ENCODE measurements at regions not wholly inside any gene's neighbourhood (a gene's known extent, or its start where the extent isn't known, plus 50 kb on each side); places are given as distances from the start of the nearest gene placed in this dataset.
"Not testable (repeated sequence)": the region's sequence is repeated elsewhere in the genome, so short reads cannot be mapped to it uniquely, and the experiment has no call there.

GRCh38 chr10:111261081-111261615 lies 184.3 kb downstream of the ADRA2A start:
- DNase-seq (ENCODE audit: low read depth in 3 of 3, low spot score in 1 of 3) = no peak

- DNase-seq (ENCODE audit: low read depth in 3 of 3, low spot score in 1 of 3) = no peak
Observed at GRCh38 chr10:111265341-111265740, 188.5 kb downstream of the ADRA2A start.

GRCh38 chr10:111266165-111266564 lies 189.3 kb downstream of the ADRA2A start:
- no peak for DNase-seq (ENCODE audit: low read depth in 3 of 3, low spot score in 1 of 3)

DNA sequence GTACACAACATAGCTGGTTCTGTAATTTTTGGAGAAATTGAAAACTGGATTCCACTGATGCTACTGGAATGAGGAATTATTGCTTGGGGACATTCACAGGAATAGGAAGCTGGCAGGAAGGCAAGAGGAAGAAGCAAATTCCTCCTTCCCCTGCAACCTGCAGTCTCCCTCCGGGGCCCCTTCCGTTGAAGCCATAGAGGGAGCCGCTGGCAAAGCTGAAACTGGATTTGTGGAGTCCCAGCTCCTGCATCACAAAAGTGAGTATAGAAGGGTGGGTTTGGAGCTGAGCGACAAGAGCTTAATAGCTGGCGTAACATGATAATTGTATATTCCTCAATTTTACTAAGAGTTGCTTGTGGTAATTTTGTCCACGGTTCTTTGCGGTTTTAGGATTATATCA lies 190.8 kb downstream of the ADRA2A start:
- DNase-seq (ENCODE audit: low read depth in 3 of 3, low spot score in 1 of 3) = no peak

DNA sequence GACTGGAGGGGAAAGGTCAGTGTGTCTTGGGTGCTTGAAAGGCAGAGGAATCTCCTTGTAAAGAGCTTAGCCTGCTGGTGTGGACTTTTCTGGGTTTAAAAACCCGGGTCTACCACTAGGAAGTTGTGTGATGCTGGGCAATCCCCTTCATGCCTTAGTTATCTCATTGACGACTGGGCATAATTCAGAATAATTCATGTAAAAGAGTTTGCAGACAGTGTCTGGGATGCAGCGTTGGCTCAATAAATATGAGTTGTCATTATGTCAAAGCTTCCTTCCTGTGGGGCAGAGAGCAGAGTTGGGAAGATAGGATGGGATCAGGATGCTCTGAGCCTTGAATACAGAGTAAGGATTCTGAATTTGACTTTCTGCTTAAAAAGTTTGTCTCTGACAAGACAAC lies 196.4 kb downstream of the ADRA2A start:
- no peak for DNase-seq (ENCODE audit: low read depth in 3 of 3, low spot score in 1 of 3)

DNA sequence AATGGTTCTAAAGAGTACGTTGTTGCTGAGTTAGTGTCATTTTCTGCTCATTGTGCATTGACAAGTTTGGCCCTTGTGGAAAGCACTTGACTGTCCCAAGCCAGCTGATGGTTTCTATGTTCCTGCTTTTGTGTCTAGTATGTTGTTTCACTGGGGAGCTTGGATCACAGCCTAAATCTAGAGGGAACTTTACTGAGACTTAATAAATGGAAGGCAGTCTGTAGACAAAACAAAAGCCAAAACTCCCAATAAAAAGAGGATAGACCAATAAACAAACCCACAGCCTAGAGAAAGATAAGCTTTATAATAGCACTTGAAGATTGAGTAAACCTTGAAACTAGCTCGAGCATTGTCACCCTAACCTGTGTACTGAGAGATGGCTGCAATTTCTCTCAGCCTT lies 196.8 kb downstream of the ADRA2A start:
- no peak for DNase-seq (ENCODE audit: low read depth in 3 of 3, low spot score in 1 of 3)

- DNase-seq (ENCODE audit: low read depth in 3 of 3, low spot score in 1 of 3) = no peak
Observed at GRCh38 chr10:111275091-111275490, 198.3 kb downstream of the ADRA2A start.

GRCh38 chr10:111277661-111278060 lies 200.8 kb downstream of the ADRA2A start:
- DNase-seq (ENCODE audit: low read depth in 3 of 3, low spot score in 1 of 3) = no peak

GRCh38 chr10:111278266-111278665 lies 201.4 kb downstream of the ADRA2A start:
- no peak for DNase-seq (ENCODE audit: low read depth in 3 of 3, low spot score in 1 of 3)

GRCh38 chr10:111281516-111281915 lies 204.7 kb downstream of the ADRA2A start:
- no peak for DNase-seq (ENCODE audit: low read depth in 3 of 3, low spot score in 1 of 3)

DNA sequence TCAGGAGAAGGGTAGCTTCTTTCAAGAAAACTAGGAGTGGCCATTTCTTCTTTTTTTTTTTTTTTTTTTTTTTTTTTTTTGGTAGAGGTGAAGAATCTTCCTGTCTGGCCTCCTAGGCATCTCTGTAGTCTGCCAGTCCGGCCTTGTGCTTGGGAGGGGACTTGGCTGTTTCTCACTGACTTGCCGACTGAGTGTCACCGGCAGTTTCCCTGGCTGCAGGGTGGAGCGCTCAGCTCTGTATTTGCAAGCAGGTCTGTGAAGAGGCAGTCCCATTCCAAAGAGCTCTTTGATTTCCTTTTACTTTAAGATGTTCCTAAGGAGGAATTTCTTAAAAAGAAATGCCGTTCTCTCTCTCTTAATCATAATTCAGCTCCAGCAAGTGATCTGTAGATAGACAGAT lies 212.6 kb downstream of the ADRA2A start:
- no peak for DNase-seq (ENCODE audit: low read depth in 3 of 3, low spot score in 1 of 3)

GRCh38 chr10:111290649-111291048 lies 213.8 kb downstream of the ADRA2A start:
- no peak for DNase-seq (ENCODE audit: low read depth in 3 of 3, low spot score in 1 of 3)

- no peak for DNase-seq (ENCODE audit: low read depth in 3 of 3, low spot score in 1 of 3)
Observed at GRCh38 chr10:111295788-111296187, 219.0 kb downstream of the ADRA2A start.

DNA sequence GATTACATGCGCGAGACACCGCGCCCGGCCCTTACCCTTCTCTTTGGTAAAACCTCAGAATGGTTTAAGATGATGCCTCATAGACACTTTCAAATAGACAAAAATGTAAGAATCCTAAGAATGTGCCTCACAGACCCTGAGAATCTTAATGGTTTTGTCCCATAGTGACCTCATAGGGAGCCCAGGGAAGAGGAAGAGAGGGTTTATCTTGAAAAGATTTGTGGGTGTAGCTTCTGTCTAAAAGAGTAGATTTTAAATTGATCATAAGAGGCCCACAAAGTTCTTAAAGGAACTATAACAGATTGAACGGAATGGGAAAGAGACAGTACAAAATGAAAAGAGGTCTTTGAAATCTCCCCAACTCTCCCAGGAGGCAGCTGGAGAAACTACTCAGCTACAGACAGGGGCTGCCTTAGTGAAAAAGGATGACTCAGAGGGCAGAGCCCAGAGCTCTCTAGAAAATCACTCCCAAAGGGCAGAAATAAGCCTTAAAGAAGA lies 220.6 kb downstream of the ADRA2A start:
- no peak for DNase-seq (ENCODE audit: low read depth in 3 of 3, low spot score in 1 of 3)

GRCh38 chr10:111298031-111298430 lies 221.2 kb downstream of the ADRA2A start:
- DNase-seq (ENCODE audit: low read depth in 3 of 3, low spot score in 1 of 3) = no peak

DNA sequence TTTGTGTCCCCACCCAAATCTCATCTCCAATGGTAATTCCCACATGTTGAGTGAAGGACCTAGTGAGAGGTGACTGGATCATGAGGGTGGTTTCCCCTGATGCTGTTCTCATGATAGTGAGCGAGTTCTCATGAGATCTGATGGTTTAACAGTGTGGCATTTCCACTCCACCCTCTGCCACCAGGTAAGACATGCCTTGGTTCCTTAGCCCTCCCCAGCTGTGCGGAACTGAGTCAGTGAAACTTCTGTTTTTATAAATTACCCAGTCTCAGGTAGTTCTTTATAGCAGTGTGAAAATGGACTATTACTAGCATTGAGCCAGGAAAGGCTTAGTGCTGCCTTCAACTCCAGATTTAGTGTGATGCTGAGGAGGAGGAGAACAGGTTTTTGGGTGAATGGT lies 222.2 kb downstream of the ADRA2A start:
- DNase-seq (ENCODE audit: low read depth in 3 of 3, low spot score in 1 of 3) = no peak

DNA sequence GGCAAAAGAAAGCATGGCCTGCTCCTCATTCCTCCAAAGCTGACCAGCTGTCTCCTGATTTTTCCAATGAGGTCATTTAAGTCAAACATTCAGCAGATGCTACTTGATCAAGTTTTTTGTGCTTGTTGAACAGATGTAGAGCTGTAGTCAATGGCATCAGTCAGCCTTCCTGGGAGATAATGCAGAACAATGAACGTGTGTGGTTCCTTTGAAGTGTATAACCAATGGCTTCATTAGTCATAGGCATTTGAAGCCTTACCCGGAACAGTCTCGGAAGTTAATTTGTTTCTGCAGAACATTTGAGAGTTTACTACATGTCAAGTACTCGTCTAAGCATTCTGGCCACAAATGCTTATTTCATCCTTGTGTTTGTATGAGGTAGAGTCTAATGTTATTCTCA lies 227.1 kb downstream of the ADRA2A start:
- DNase-seq (ENCODE audit: low read depth in 3 of 3, low spot score in 1 of 3) = no peak

GRCh38 chr10:111316722-111317212 lies 239.9 kb downstream of the ADRA2A start:
- no peak for DNase-seq (ENCODE audit: low read depth in 3 of 3, low spot score in 1 of 3)

- no peak for DNase-seq (ENCODE audit: low read depth in 3 of 3, low spot score in 1 of 3)
Observed at GRCh38 chr10:111319866-111320265, 243.0 kb downstream of the ADRA2A start.

GRCh38 chr10:111323389-111323966 lies 246.6 kb downstream of the ADRA2A start:
- DNase-seq (ENCODE audit: low read depth in 3 of 3, low spot score in 1 of 3) = no peak

GRCh38 chr10:111332174-111332573 lies 255.3 kb downstream of the ADRA2A start:
- not testable (repeated sequence) for DNase-seq (ENCODE audit: low read depth in 3 of 3, low spot score in 1 of 3)

DNA sequence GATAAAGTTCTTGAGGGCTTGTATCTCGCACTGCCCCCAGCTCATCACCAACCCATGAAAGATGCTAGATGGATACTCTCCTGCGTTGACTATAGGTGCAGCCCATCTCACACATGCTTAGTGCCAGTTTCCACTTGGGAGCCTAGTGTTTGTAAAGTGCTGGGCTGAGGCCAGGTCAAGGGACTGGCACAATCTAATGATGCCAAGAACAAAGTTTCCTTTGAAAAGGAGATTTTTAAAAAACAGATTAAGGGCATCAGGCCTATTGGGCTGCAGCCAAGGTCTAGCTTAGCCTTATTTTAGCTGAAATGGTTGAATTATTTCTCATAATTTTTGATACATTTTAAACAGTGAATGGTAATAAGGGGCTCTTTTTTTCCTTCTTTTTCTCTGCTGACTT lies 259.0 kb downstream of the ADRA2A start:
- no peak for DNase-seq (ENCODE audit: low read depth in 3 of 3, low spot score in 1 of 3)

- no peak for DNase-seq (ENCODE audit: low read depth in 3 of 3, low spot score in 1 of 3)
Observed at GRCh38 chr10:111338035-111338434, 261.2 kb downstream of the ADRA2A start.

All from stimulated activated CD4-positive, alpha-beta T cell treated with anti-CD3 and anti-CD28 coated beads, TNF-alpha, amount 100 ng/mL, for 1 hour (primary cell).